ENCODE measurements at regions not wholly inside any gene's neighbourhood (a gene's known extent, or its start where the extent isn't known, plus 50 kb on each side); places are given as distances from the start of the nearest gene placed in this dataset.

DNA sequence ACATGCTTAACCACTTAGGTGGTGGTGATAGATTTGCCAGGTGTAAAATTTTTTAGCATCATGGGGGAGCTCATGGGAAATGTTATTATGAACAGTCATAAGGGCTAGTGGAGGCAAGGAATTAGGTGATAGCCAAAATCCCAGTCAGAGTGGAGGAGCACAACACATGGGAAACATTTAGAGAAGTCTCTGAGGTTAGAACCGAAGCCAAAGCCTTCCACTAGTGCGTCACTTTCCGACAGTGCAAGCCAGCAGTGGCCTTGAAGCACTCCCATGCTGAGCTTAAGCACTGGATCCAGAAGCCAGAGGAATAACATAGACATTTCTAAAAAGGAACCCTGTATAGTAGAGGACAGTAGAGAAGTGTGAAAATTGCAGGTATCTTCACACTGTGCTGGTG, 101.5 kb upstream of the SNX2 start:
- TF ChIP-seq POLR2A (IDR thresholded peaks at IDR 0.05; ENCODE audit: borderline replicate concordance, extremely low read depth, insufficient read depth, insufficient read length): no peak
- no peak for TF ChIP-seq JUND (IDR thresholded peaks at IDR 0.05)
- TF ChIP-seq, protein P1, sequence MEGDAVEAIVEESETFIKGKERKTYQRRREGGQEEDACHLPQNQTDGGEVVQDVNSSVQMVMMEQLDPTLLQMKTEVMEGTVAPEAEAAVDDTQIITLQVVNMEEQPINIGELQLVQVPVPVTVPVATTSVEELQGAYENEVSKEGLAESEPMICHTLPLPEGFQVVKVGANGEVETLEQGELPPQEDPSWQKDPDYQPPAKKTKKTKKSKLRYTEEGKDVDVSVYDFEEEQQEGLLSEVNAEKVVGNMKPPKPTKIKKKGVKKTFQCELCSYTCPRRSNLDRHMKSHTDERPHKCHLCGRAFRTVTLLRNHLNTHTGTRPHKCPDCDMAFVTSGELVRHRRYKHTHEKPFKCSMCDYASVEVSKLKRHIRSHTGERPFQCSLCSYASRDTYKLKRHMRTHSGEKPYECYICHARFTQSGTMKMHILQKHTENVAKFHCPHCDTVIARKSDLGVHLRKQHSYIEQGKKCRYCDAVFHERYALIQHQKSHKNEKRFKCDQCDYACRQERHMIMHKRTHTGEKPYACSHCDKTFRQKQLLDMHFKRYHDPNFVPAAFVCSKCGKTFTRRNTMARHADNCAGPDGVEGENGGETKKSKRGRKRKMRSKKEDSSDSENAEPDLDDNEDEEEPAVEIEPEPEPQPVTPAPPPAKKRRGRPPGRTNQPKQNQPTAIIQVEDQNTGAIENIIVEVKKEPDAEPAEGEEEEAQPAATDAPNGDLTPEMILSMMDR (IDR thresholded peaks at IDR 0.05 in 2 of 3, conservative IDR thresholded peaks at IDR 0.05 in 1 of 3; ENCODE audit: borderline replicate concordance in 1 of 3, insufficient read depth in 1 of 3, low read depth in 2 of 3, low read length in 2 of 3): no peak
- TF ChIP-seq, protein P2, sequence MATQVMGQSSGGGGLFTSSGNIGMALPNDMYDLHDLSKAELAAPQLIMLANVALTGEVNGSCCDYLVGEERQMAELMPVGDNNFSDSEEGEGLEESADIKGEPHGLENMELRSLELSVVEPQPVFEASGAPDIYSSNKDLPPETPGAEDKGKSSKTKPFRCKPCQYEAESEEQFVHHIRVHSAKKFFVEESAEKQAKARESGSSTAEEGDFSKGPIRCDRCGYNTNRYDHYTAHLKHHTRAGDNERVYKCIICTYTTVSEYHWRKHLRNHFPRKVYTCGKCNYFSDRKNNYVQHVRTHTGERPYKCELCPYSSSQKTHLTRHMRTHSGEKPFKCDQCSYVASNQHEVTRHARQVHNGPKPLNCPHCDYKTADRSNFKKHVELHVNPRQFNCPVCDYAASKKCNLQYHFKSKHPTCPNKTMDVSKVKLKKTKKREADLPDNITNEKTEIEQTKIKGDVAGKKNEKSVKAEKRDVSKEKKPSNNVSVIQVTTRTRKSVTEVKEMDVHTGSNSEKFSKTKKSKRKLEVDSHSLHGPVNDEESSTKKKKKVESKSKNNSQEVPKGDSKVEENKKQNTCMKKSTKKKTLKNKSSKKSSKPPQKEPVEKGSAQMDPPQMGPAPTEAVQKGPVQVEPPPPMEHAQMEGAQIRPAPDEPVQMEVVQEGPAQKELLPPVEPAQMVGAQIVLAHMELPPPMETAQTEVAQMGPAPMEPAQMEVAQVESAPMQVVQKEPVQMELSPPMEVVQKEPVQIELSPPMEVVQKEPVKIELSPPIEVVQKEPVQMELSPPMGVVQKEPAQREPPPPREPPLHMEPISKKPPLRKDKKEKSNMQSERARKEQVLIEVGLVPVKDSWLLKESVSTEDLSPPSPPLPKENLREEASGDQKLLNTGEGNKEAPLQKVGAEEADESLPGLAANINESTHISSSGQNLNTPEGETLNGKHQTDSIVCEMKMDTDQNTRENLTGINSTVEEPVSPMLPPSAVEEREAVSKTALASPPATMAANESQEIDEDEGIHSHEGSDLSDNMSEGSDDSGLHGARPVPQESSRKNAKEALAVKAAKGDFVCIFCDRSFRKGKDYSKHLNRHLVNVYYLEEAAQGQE (IDR thresholded peaks at IDR 0.05; ENCODE audit: low read depth): no peak
- TF ChIP-seq ZFX (IDR thresholded peaks at IDR 0.05): no peak
- no peak for TF ChIP-seq POLR2AphosphoS5 (IDR thresholded peaks at IDR 0.05; ENCODE audit: low read depth, low read length)
